GM23338 (cell line): ENCODE measurements at regions not wholly inside any gene's neighbourhood (a gene's known extent, or its start where the extent isn't known, plus 50 kb on each side); places are given as distances from the start of the nearest gene placed in this dataset.

ENCODE experiments used
- ATAC-seq: fragments of 200-7000 bp; cut with Tn5 transposase; 3 replicates; pipeline ENCODE4 v1.9.1; 2020
- DNase-seq: peaks from one replicate; pipeline ENCODE4 v3.0.0-alpha.2; 2015; ENCODE audit warnings: low spot score
- H2AFZ ChIP-seq: fragments of 200-600 bp; sonication (generic); 2 replicates; pipeline ENCODE4 v1.8.0; 2016; ENCODE audit warnings: antibody characterized with exemption, mild to moderate bottlenecking, moderate library complexity
- H3F3A ChIP-seq: fragments of 200-600 bp; sonication (generic); replicated peaks from 2 replicates; pipeline ENCODE4 v1.8.0; 2017; ENCODE audit warnings: antibody characterized with exemption, mixed run types, low read depth
- H3K27ac ChIP-seq: fragments of 200-600 bp; sonication (generic); 2 replicates; pipeline ENCODE4 v1.6.1; 2016; ENCODE audit warnings: low read depth
- H3K27me3 ChIP-seq: fragments of 200-600 bp; sonication (generic); 2 replicates; pipeline ENCODE4 v1.8.0; 2016; ENCODE audit warnings: mild to moderate bottlenecking, mixed run types, moderate library complexity; ENCODE audit not compliant: insufficient read depth
- H3K36me3 ChIP-seq: fragments of 200-600 bp; sonication (generic); 2 replicates; pipeline ENCODE4 v1.8.0; 2016; ENCODE audit warnings: mild to moderate bottlenecking; ENCODE audit not compliant: insufficient read depth
- H3K4me1 ChIP-seq: fragments of 200-600 bp; sonication (generic); 2 replicates; pipeline ENCODE4 v1.8.0; 2016; ENCODE audit warnings: mild to moderate bottlenecking, moderate library complexity; ENCODE audit not compliant: insufficient read depth
- H3K4me2 ChIP-seq: fragments of 200-600 bp; sonication (generic); 2 replicates; pipeline ENCODE4 v1.7.1; 2017; ENCODE audit warnings: mixed run types
- H3K4me3 ChIP-seq: fragments of 200-600 bp; sonication (generic); 2 replicates; pipeline ENCODE4 v1.6.1; 2016; ENCODE audit warnings: mixed run types
- H3K79me2 ChIP-seq: fragments of 200-600 bp; sonication (generic); replicated peaks from 2 replicates; pipeline ENCODE4 v1.8.0; 2017; ENCODE audit warnings: mild to moderate bottlenecking; ENCODE audit not compliant: insufficient read depth
- H3K9me2 ChIP-seq: fragments of 200-600 bp; sonication (generic); 2 replicates; pipeline ENCODE4 v1.8.0; 2017; ENCODE audit not compliant: insufficient read depth
- H4K20me1 ChIP-seq: fragments of 200-600 bp; sonication (generic); replicated peaks from 2 replicates; pipeline ENCODE4 v1.8.0; 2017; ENCODE audit warnings: mild to moderate bottlenecking; ENCODE audit not compliant: insufficient read depth
- H3K27ac Mint-ChIP-seq: 2 replicates; pipeline ENCODE4 v1.8.0; 2020; ENCODE audit warnings: inconsistent platforms, mild to moderate bottlenecking, moderate library complexity, mixed read lengths
- H3K27me3 Mint-ChIP-seq: 3 replicates; pipeline ENCODE4 v1.8.0; 2022; ENCODE audit warnings: low read depth, mild to moderate bottlenecking, moderate library complexity, mixed read lengths, inconsistent platforms; ENCODE audit not compliant: insufficient read depth, poor library complexity
- H3K36me3 Mint-ChIP-seq: 3 replicates; pipeline ENCODE4 v1.8.0; 2021; ENCODE audit warnings: low read depth, mild to moderate bottlenecking, inconsistent platforms, moderate library complexity, mixed read lengths
- H3K4me1 Mint-ChIP-seq: 3 replicates; pipeline ENCODE4 v1.8.0; 2020; ENCODE audit warnings: mild to moderate bottlenecking, inconsistent platforms, mixed read lengths
- H3K4me3 Mint-ChIP-seq: 3 replicates; pipeline ENCODE4 v1.8.0; 2021; ENCODE audit warnings: moderate library complexity, mild to moderate bottlenecking, inconsistent platforms, mixed read lengths
- H3K9me3 Mint-ChIP-seq: 3 replicates; pipeline ENCODE4 v1.8.0; 2020; ENCODE audit warnings: moderate library complexity, mild to moderate bottlenecking, inconsistent platforms, mixed read lengths
- CREB1 ChIP-seq: fragments of 250-450 bp; sonication (Bioruptor Pico); IDR thresholded peaks from 2 replicates; pipeline ENCODE4 v1.5.0; 2020; ENCODE audit warnings: low read depth, mild to moderate bottlenecking, moderate library complexity
- EZH2phosphoT487 ChIP-seq: fragments of 200-600 bp; sonication (generic); IDR thresholded peaks from one replicate; pipeline ENCODE4 v1.8.1; 2018; ENCODE audit warnings: antibody characterized with exemption; ENCODE audit not compliant: unreplicated experiment
- JUNB ChIP-seq: IDR thresholded peaks from one replicate; pipeline ENCODE4 v1.6.1; 2016; ENCODE audit warnings: antibody characterized with exemption; ENCODE audit not compliant: unreplicated experiment
- NANOG ChIP-seq: IDR thresholded peaks from 2 replicates; pipeline ENCODE4 v1.6.1; 2016; ENCODE audit warnings: antibody characterized with exemption, borderline replicate concordance
- POLR2AphosphoS5 ChIP-seq: IDR thresholded peaks from 2 replicates; pipeline ENCODE4 v1.6.1; 2016; ENCODE audit warnings: antibody characterized with exemption, low read depth
- REST ChIP-seq: IDR thresholded peaks from one replicate; pipeline ENCODE4 v1.6.1; 2018; ENCODE audit warnings: antibody characterized with exemption; ENCODE audit not compliant: unreplicated experiment
- STAT1 ChIP-seq: IDR thresholded peaks from one replicate; pipeline ENCODE4 v1.6.1; 2016; ENCODE audit warnings: antibody characterized with exemption; ENCODE audit not compliant: unreplicated experiment
- ZNF114 ChIP-seq: fragments of 250-450 bp; sonication (Bioruptor Pico); IDR thresholded peaks from 2 replicates; pipeline ENCODE4 v1.5.0; 2020; ENCODE audit warnings: mild to moderate bottlenecking, moderate library complexity
- ZNF331 ChIP-seq: fragments of 250-450 bp; sonication (Bioruptor Pico); IDR thresholded peaks from 2 replicates; pipeline ENCODE4 v1.5.0; 2020; ENCODE audit warnings: low read depth, mild to moderate bottlenecking, moderate library complexity
- TF ChIP-seq, protein P1 (sequence below), 2 experiments: fragments of 200-600 bp in 1 of 2; sonication (generic) in 1 of 2; conservative IDR thresholded peaks; 2 replicates each; pipeline versions ENCODE4 v1.5.1 to v1.6.1; 2016 to 2017; ENCODE audit warnings: antibody characterized with exemption in 2 of 2, low read depth in 2 of 2, mild to moderate bottlenecking in 2 of 2, moderate library complexity in 1 of 2

DNA sequence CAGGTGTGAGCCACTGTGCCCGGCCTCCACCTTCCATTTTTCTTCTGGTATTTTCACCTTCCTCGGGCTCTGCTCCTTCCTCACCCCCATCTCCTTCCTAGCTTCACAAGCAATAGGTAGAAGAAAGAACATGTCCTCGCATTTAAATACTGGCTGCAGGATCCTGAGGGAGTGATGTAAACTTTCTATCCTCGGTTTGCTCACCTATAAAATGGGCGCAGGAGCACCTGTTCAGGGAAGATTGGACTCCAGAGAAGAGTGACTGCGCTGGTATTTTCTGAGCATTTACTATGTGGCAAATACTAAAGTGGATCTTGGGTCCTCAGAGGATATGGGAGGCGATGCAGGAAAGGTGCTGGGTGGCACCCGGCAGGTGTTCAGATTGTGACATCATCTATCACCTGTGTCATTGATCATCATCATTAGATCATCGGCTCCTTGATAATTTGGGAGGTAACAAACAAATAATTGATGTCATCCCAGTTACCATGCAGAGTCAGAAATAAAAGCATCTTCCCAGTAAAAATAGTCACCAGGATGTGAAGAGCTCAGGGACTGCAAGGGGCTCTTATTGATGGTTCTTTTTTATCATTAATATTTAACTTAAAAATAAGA lies 72.8 kb downstream of the FOXL1 start:
- H3F3A ChIP-seq, result no peaks in the 10 kb centered on the region

GRCh38 chr16:86651823-86652222 lies 73.5 kb downstream of the FOXL1 start:
- no peak overlapping the region for H3K27ac Mint-ChIP-seq
- H3K27me3 ChIP-seq, result no peaks in the 10 kb centered on the region
- no peaks in the 10 kb centered on the region for H3K27me3 Mint-ChIP-seq
- H3K27ac ChIP-seq, result no peak overlapping the region
- H3K4me3 ChIP-seq, result no peak overlapping the region
- ATAC-seq (no peak), DNase-seq (no peak)
- H3K4me1 ChIP-seq, result no peaks in the 10 kb centered on the region
- H3K9me2 ChIP-seq, result peaks cover 5% of the 10 kb centered on the region; the same call in 1 of the 2 replicates
- H3K4me2 ChIP-seq, result no peak overlapping the region
- no peaks in the 10 kb centered on the region for H3K4me1 Mint-ChIP-seq
- H3K9me3 Mint-ChIP-seq, result peaks cover 14% of the 10 kb centered on the region; the same call in 2 of the 3 replicates
- H2AFZ ChIP-seq, result no peak overlapping the region
- no peak overlapping the region for H3K4me3 Mint-ChIP-seq
- H4K20me1 ChIP-seq, result no peaks in the 10 kb centered on the region
- no peaks in the 10 kb centered on the region for H3F3A ChIP-seq
- no peaks in the 10 kb centered on the region for H3K36me3 ChIP-seq
- H3K79me2 ChIP-seq, result no peaks in the 10 kb centered on the region
- no peaks in the 10 kb centered on the region; the same call in 2 of the 3 replicates for H3K36me3 Mint-ChIP-seq
- TF ChIP-seq NANOG (no peak), ZNF331 (no peak), ZNF114 (CRISPR knock-in tag) (no peak), POLR2AphosphoS5 (no peak), JUNB (no peak), EZH2phosphoT487 (no peak), STAT1 (no peak)
- TF ChIP-seq, protein P1, sequence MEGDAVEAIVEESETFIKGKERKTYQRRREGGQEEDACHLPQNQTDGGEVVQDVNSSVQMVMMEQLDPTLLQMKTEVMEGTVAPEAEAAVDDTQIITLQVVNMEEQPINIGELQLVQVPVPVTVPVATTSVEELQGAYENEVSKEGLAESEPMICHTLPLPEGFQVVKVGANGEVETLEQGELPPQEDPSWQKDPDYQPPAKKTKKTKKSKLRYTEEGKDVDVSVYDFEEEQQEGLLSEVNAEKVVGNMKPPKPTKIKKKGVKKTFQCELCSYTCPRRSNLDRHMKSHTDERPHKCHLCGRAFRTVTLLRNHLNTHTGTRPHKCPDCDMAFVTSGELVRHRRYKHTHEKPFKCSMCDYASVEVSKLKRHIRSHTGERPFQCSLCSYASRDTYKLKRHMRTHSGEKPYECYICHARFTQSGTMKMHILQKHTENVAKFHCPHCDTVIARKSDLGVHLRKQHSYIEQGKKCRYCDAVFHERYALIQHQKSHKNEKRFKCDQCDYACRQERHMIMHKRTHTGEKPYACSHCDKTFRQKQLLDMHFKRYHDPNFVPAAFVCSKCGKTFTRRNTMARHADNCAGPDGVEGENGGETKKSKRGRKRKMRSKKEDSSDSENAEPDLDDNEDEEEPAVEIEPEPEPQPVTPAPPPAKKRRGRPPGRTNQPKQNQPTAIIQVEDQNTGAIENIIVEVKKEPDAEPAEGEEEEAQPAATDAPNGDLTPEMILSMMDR (conservative IDR thresholded peaks at IDR 0.05; ENCODE audit: low read depth in 2 of 2), result no peak

More for the DNA sequence above, 72.8 kb downstream of the FOXL1 start:
- no peaks in the 10 kb centered on the region; the same call in 2 of the 3 replicates for H3K36me3 Mint-ChIP-seq
- peaks cover 6% of the 10 kb centered on the region; the same call in 1 of the 2 replicates for H3K9me2 ChIP-seq
- no peak for TF ChIP-seq JUNB
- no peak for TF ChIP-seq NANOG
- TF ChIP-seq POLR2AphosphoS5, result no peak
- TF ChIP-seq STAT1, result no peak
- TF ChIP-seq CREB1 (CRISPR knock-in tag), result no peak
- no peak for TF ChIP-seq ZNF114 (CRISPR knock-in tag)
- no peak for TF ChIP-seq REST
- no peak for TF ChIP-seq EZH2phosphoT487
- no peaks in the 10 kb centered on the region for H3K4me1 ChIP-seq
- H3K27me3 ChIP-seq, result no peaks in the 10 kb centered on the region
- H3K79me2 ChIP-seq, result no peaks in the 10 kb centered on the region
- H3K4me2 ChIP-seq, result no peak overlapping the region
- H4K20me1 ChIP-seq, result no peaks in the 10 kb centered on the region
- no peaks in the 10 kb centered on the region for H3K27me3 Mint-ChIP-seq
- no peak overlapping the region for H2AFZ ChIP-seq
- no peak overlapping the region for H3K27ac Mint-ChIP-seq
- ATAC-seq, result no peak
- H3K9me3 Mint-ChIP-seq, result peaks cover 14% of the 10 kb centered on the region; the same call in 2 of the 3 replicates
- H3K4me3 ChIP-seq, result no peak overlapping the region
- no peak for DNase-seq
- H3K4me3 Mint-ChIP-seq, result no peak overlapping the region
- H3K27ac ChIP-seq, result no peak overlapping the region
- no peaks in the 10 kb centered on the region for H3K36me3 ChIP-seq
- no peaks in the 10 kb centered on the region for H3K4me1 Mint-ChIP-seq
